IMR-90 (cell line): ENCODE measurements at regions not wholly inside any gene's neighbourhood (a gene's known extent, or its start where the extent isn't known, plus 50 kb on each side); places are given as distances from the start of the nearest gene placed in this dataset.
A peak's percentile ranks its signal among the peaks of the same experiment; 100 is the strongest.

Experiments
- ATAC-seq: fragments of 200-7000 bp; cut with Tn5 transposase; 2 replicates; pipeline ENCODE4 v1.9.1; 2020; ENCODE audit warnings: low read depth, mild to moderate bottlenecking, moderate library complexity
- BruUV-seq: library from RNA; stranded (reverse); fragments of 400-500 nt; replicated peaks from 2 replicates; lab custom pipeline; 2021; lab: Mats Ljungman, UMichigan
- CTCF ChIA-PET: fragments of 300-600 bp; formaldehyde crosslinking; extraction: SDS; loops from one replicate; lab custom pipeline; 2021; ENCODE audit warnings: antibody characterized with exemption; lab: Yijun Ruan, JAX
- POLR2A ChIA-PET: fragments of 300-600 bp; sonication (Branson Sonifier 250); formaldehyde crosslinking; loops from one replicate; lab custom pipeline; 2022; ENCODE audit warnings: antibody characterized with exemption; ENCODE audit not compliant: unreplicated experiment; lab: Charles Lee
- DNase-seq: peaks from one replicate; pipeline ENCODE4 v3.0.0; 2013
- H2AFZ ChIP-seq: replicated peaks from 2 replicates; pipeline ENCODE3; 2013; ENCODE audit warnings: low read length, mild to moderate bottlenecking; ENCODE audit not compliant: poor library complexity
- H2AK5ac ChIP-seq: 2 replicates; pipeline ENCODE4 v1.6.1; 2013; ENCODE audit warnings: low read depth, low read length, inconsistent platforms
- H2AK9ac ChIP-seq: replicated peaks from 2 replicates; pipeline ENCODE3; 2013; ENCODE audit warnings: mild to moderate bottlenecking, low read depth, low read length, moderate library complexity; ENCODE audit not compliant: poor library complexity
- H2BK120ac ChIP-seq: 2 replicates; pipeline ENCODE4 v1.6.1; 2013; ENCODE audit warnings: low read depth, low read length, inconsistent platforms
- H2BK15ac ChIP-seq: 3 replicates; pipeline ENCODE4 v1.6.1; 2013; ENCODE audit warnings: low read depth, low read length, inconsistent platforms
- H2BK20ac ChIP-seq: 2 replicates; pipeline ENCODE4 v1.6.1; 2013; ENCODE audit warnings: low read depth, mild to moderate bottlenecking, inconsistent platforms, low read length, moderate library complexity
- H2BK5ac ChIP-seq: 2 replicates; pipeline ENCODE4 v1.6.1; 2013; ENCODE audit warnings: mild to moderate bottlenecking, low read depth, low read length, inconsistent platforms; ENCODE audit not compliant: poor library complexity, severe bottlenecking
- H3K14ac ChIP-seq: replicated peaks from 2 replicates; pipeline ENCODE4 v1.6.1; 2013; ENCODE audit warnings: low read depth, low read length, inconsistent platforms
- H3K18ac ChIP-seq: 2 replicates; pipeline ENCODE4 v1.6.1; 2013; ENCODE audit warnings: low read depth, low read length, control low read depth
- H3K23ac ChIP-seq: 2 replicates; pipeline ENCODE4 v1.6.1; 2013; ENCODE audit warnings: low read depth, low read length, inconsistent platforms
- H3K27ac ChIP-seq: 2 replicates; pipeline ENCODE4 v1.5.1; 2013; ENCODE audit warnings: mild to moderate bottlenecking, control low read depth, low read length; ENCODE audit not compliant: insufficient read depth
- H3K27me3 ChIP-seq: 2 replicates; pipeline ENCODE4 v1.6.1; 2013; ENCODE audit warnings: low read length; ENCODE audit not compliant: control insufficient read depth, insufficient read depth
- H3K36me3 ChIP-seq: 2 replicates; pipeline ENCODE4 v1.6.1; 2013; ENCODE audit warnings: low read length, mixed read lengths; ENCODE audit not compliant: control insufficient read depth, insufficient read depth
- H3K4ac ChIP-seq: 2 replicates; pipeline ENCODE4 v1.6.1; 2013; ENCODE audit warnings: low read depth, low read length, inconsistent platforms
- H3K4me1 ChIP-seq: 2 replicates; pipeline ENCODE4 v1.6.1; 2013; ENCODE audit warnings: low read length, mixed read lengths; ENCODE audit not compliant: control insufficient read depth, insufficient read depth
- H3K4me2 ChIP-seq: 2 replicates; pipeline ENCODE4 v1.6.1; 2013; ENCODE audit warnings: low read depth, mild to moderate bottlenecking, control low read depth, low read length, moderate library complexity
- H3K4me3 ChIP-seq: 2 replicates; pipeline ENCODE4 v1.5.1; 2013; ENCODE audit warnings: low read depth, mild to moderate bottlenecking, control low read depth, low read length, moderate library complexity; ENCODE audit not compliant: insufficient read depth
- H3K56ac ChIP-seq: 2 replicates; pipeline ENCODE4 v1.6.1; 2013; ENCODE audit warnings: low read length, inconsistent platforms; ENCODE audit not compliant: insufficient read depth; ENCODE audit errors: extremely low read depth
- H3K79me1 ChIP-seq, 2 experiments: 2 replicates each; pipeline ENCODE4 v1.6.1; 2013; ENCODE audit warnings: low read length in 2 of 2, inconsistent platforms in 1 of 2, low read depth in 1 of 2
- H3K9ac ChIP-seq: 2 replicates; pipeline ENCODE4 v1.6.1; 2013; ENCODE audit warnings: low read depth, low read length, control low read depth
- H3K9me1 ChIP-seq: 2 replicates; pipeline ENCODE4 v1.6.1; 2013; ENCODE audit warnings: low read length, inconsistent platforms; ENCODE audit not compliant: insufficient read depth
- H3K9me3 ChIP-seq: 2 replicates; pipeline ENCODE4 v1.6.1; 2013; ENCODE audit warnings: low read length; ENCODE audit not compliant: control insufficient read depth, insufficient read depth
- H4K20me1 ChIP-seq: 2 replicates; pipeline ENCODE4 v1.6.1; 2013; ENCODE audit warnings: low read length, inconsistent platforms; ENCODE audit not compliant: insufficient read depth
- H4K5ac ChIP-seq: 2 replicates; pipeline ENCODE4 v1.6.1; 2013; ENCODE audit warnings: mild to moderate bottlenecking, low read depth, low read length, control low read depth
- H4K8ac ChIP-seq, 2 experiments: 2 replicates each; pipeline ENCODE4 v1.6.1; 2013; ENCODE audit warnings: low read depth in 2 of 2, low read length in 2 of 2, control low read depth in 1 of 2, inconsistent platforms in 1 of 2
- H4K91ac ChIP-seq: 2 replicates; pipeline ENCODE4 v1.6.1; 2013; ENCODE audit warnings: low read depth, low read length, inconsistent platforms; ENCODE audit not compliant: insufficient read depth
- BHLHE40 ChIP-seq: fragments of 150-350 bp; IDR thresholded peaks from 2 replicates; pipeline ENCODE4 v1.6.1; 2016; ENCODE audit warnings: mild to moderate bottlenecking, low read depth, low read length
- CEBPB ChIP-seq: IDR thresholded peaks from 2 replicates; pipeline ENCODE4 v1.6.1; 2012; ENCODE audit warnings: low read depth, low read length, improper control_type of control experiment
- MAFK ChIP-seq: IDR thresholded peaks from 2 replicates; pipeline ENCODE4 v1.6.1; 2012; ENCODE audit warnings: low read depth, low read length, improper control_type of control experiment
- MAZ ChIP-seq: IDR thresholded peaks from 2 replicates; pipeline ENCODE4 v1.6.1; 2012; ENCODE audit warnings: low read depth, mild to moderate bottlenecking, low read length, improper control_type of control experiment, moderate library complexity, borderline replicate concordance
- MXI1 ChIP-seq: IDR thresholded peaks from 2 replicates; pipeline ENCODE4 v1.6.1; 2012; ENCODE audit warnings: low read depth, mild to moderate bottlenecking, low read length, moderate library complexity, borderline replicate concordance
- NFE2L2 ChIP-seq: fragments of 150-350 bp; IDR thresholded peaks from 2 replicates; pipeline ENCODE4 v1.6.1; 2016; ENCODE audit warnings: low read depth, mild to moderate bottlenecking, low read length
- POLR2A ChIP-seq: IDR thresholded peaks from 2 replicates; pipeline ENCODE4 v1.6.1; 2012; ENCODE audit warnings: mild to moderate bottlenecking, low read depth, low read length
- RAD21 ChIP-seq: IDR thresholded peaks from 2 replicates; pipeline ENCODE4 v1.6.1; 2012; ENCODE audit warnings: low read length, improper control_type of control experiment
- RCOR1 ChIP-seq: IDR thresholded peaks from 2 replicates; pipeline ENCODE4 v1.6.1; 2012; ENCODE audit warnings: mild to moderate bottlenecking, low read length, improper control_type of control experiment; ENCODE audit not compliant: insufficient replicate concordance
- RFX5 ChIP-seq: IDR thresholded peaks from 2 replicates; pipeline ENCODE4 v1.8.0; 2012; ENCODE audit warnings: low read depth, mild to moderate bottlenecking, low read length, moderate library complexity
- WGBS, 2 experiments: methylation state at CpG; one replicate each; pipeline versions ENCODE4 v1.1.5 to v1.1.7; 2013; ENCODE audit warnings: missing lambda C conversion rate in 2 of 2; ENCODE audit not compliant: insufficient read length in 1 of 2; ENCODE audit errors: extremely low coverage in 2 of 2; 5-methylcytosine and 5-hydroxymethylcytosine counted together
- dilution Hi-C: fragments of 300-500 bp; cut with HindIII; formaldehyde crosslinking; loops from one replicate; pipeline ENCODE4 v1.14.3; 2018; ENCODE audit warnings: low sequenced_read_pairs; ENCODE audit not compliant: unreplicated experiment
- in situ Hi-C: fragments of 300-500 bp; cut with MboI; formaldehyde crosslinking; loops from 3 replicates; pipeline ENCODE4 v1.14.3; 2019; ENCODE audit warnings: low sequenced_read_pairs, inconsistent platforms, mixed read lengths
- intact Hi-C: fragments of 100-400 bp; cut with micrococcal nuclease; formaldehyde crosslinking; loops from 2 replicates; pipeline ENCODE4 v1.10.0; 2022
- TF ChIP-seq, protein P1 (sequence below): conservative IDR thresholded peaks from 2 replicates; pipeline ENCODE4 v1.5.1; 2012; ENCODE audit warnings: mild to moderate bottlenecking, low read depth, low read length, improper control_type of control experiment
- TF ChIP-seq, protein P2 (sequence below): fragments of 150-350 bp; IDR thresholded peaks from 2 replicates; pipeline ENCODE4 v1.6.1; 2016; ENCODE audit warnings: low read depth, mild to moderate bottlenecking, low read length, moderate library complexity, borderline replicate concordance

GRCh38 chr2:42942214-42942989 is 150.0 kb upstream of the HAAO start:
- Histone ChIP-seq H2AFZ (peak overlapping the region; percentile 29), H3K4me2 (no peak overlapping the region), H3K14ac (no peak overlapping the region), H3K56ac (no peak overlapping the region), H3K27me3 (no peaks in the 10 kb centered on the region), H3K79me1 (no peaks in the 10 kb centered on the region), H4K91ac (no peak overlapping the region), H4K8ac (no peak overlapping the region), H3K18ac (no peak overlapping the region), H3K27ac (no peak overlapping the region), H3K9me3 (no peaks in the 10 kb centered on the region), H3K4me3 (no peak overlapping the region), H3K9me1 (no peaks in the 10 kb centered on the region), H2AK5ac (0 out of 2 replicates have a peak overlapping the region, but pooled peaks have one; percentile 50), H4K20me1 (no peaks in the 10 kb centered on the region), H3K36me3 (no peaks in the 10 kb centered on the region), H2BK20ac (no peak overlapping the region; the same call in 1 of the 2 replicates), H3K4ac (no peak overlapping the region), H3K23ac (no peak overlapping the region), H2BK120ac (no peak overlapping the region), H2BK15ac (no peak overlapping the region), H3K4me1 (no peaks in the 10 kb centered on the region; the same call in 1 of the 2 replicates), H2AK9ac (no peak overlapping the region), H2BK5ac (no peak overlapping the region), H4K5ac (no peak overlapping the region), H3K9ac (no peak overlapping the region)
- dilution Hi-C loops = no loop called here
- CTCF ChIA-PET = no interaction called here
- ATAC-seq (no peak), DNase-seq (no peak)
- POLR2A ChIA-PET = no interaction called here
- in situ Hi-C loops = no loop called here
- intact Hi-C loops = no loop called here
- TF ChIP-seq, protein P1, sequence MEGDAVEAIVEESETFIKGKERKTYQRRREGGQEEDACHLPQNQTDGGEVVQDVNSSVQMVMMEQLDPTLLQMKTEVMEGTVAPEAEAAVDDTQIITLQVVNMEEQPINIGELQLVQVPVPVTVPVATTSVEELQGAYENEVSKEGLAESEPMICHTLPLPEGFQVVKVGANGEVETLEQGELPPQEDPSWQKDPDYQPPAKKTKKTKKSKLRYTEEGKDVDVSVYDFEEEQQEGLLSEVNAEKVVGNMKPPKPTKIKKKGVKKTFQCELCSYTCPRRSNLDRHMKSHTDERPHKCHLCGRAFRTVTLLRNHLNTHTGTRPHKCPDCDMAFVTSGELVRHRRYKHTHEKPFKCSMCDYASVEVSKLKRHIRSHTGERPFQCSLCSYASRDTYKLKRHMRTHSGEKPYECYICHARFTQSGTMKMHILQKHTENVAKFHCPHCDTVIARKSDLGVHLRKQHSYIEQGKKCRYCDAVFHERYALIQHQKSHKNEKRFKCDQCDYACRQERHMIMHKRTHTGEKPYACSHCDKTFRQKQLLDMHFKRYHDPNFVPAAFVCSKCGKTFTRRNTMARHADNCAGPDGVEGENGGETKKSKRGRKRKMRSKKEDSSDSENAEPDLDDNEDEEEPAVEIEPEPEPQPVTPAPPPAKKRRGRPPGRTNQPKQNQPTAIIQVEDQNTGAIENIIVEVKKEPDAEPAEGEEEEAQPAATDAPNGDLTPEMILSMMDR = no peak
- no peak for TF ChIP-seq MXI1
- no peak for TF ChIP-seq POLR2A
- TF ChIP-seq RAD21 = no peak
- TF ChIP-seq RFX5 = no peak
- TF ChIP-seq NFE2L2 = no peak
- no peak for TF ChIP-seq MAFK
- TF ChIP-seq CEBPB = no peak
- TF ChIP-seq BHLHE40 = no peak
- no peak for TF ChIP-seq RCOR1
- no peak for TF ChIP-seq MAZ
- TF ChIP-seq, protein P2, sequence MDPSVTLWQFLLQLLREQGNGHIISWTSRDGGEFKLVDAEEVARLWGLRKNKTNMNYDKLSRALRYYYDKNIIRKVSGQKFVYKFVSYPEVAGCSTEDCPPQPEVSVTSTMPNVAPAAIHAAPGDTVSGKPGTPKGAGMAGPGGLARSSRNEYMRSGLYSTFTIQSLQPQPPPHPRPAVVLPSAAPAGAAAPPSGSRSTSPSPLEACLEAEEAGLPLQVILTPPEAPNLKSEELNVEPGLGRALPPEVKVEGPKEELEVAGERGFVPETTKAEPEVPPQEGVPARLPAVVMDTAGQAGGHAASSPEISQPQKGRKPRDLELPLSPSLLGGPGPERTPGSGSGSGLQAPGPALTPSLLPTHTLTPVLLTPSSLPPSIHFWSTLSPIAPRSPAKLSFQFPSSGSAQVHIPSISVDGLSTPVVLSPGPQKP = no peak
- BruUV-seq = no TSS peak
- 100% methylated on average over 2 of the region's 8 CpGs; no CpG with 5 or more reads in 1 of the 2 experiments for WGBS, 2 experiments
